A549 (cell line): ENCODE measurements at regions not wholly inside any gene's neighbourhood (a gene's known extent, or its start where the extent isn't known, plus 50 kb on each side); places are given as distances from the start of the nearest gene placed in this dataset.
A peak's percentile ranks its signal among the peaks of the same experiment; 100 is the strongest.

Source experiments
- ATAC-seq, 2 experiments: fragments of 200-7000 bp in 1 of 2; fragments of >200 bp in 1 of 2; cut with Nextera tagmentation in 1 of 2; cut with Tn5 transposase in 1 of 2; 3 replicates each; pipeline versions ENCODE4 v1.8.0 to v1.9.1; 2018 to 2020; ENCODE audit warnings: mild to moderate bottlenecking in 1 of 2, moderate library complexity in 1 of 2
- CTCF ChIA-PET: fragments of 300-600 bp; sonication (Branson Sonifier 250); formaldehyde crosslinking; extraction: SDS; loops from one replicate; lab custom pipeline; 2021; ENCODE audit warnings: antibody characterized with exemption, inconsistent platforms; lab: Yijun Ruan, JAX
- POLR2A ChIA-PET: fragments of 350-600 bp; formaldehyde crosslinking; extraction: SDS; loops from one replicate; lab custom pipeline; 2021; ENCODE audit warnings: antibody characterized with exemption, inconsistent platforms; lab: Yijun Ruan, JAX
- DNase-seq, 2 experiments: peaks; one replicate each; pipeline versions ENCODE4 v3.0.0 to v3.0.0-alpha.2; 2011 to 2016; ENCODE audit warnings: low read depth in 1 of 2, low spot score in 1 of 2
- FAIRE-seq: peaks from 2 replicates; lab custom pipeline; 2011; peaks lifted over from hg19 to GRCh38; lab: Jason Lieb, UNC
- H3K27ac ChIP-seq, 2 experiments: fragments of >200 bp; sonication (Bioruptor Twin); formaldehyde crosslinking; 3 replicates each; pipeline ENCODE4 v1.5.1; 2016 to 2017
- H3K4me1 ChIP-seq: fragments of >200 bp; sonication (Bioruptor Twin); formaldehyde crosslinking; 3 replicates; pipeline ENCODE4 v1.6.1; 2016
- H3K4me2 ChIP-seq: fragments of >200 bp; sonication (Bioruptor Twin); formaldehyde crosslinking; 3 replicates; pipeline ENCODE4 v1.6.1; 2016
- H3K4me3 ChIP-seq: fragments of >200 bp; sonication (Bioruptor Twin); formaldehyde crosslinking; 3 replicates; pipeline ENCODE4 v1.5.1; 2016
- H3K9me3 ChIP-seq: fragments of >200 bp; sonication (Bioruptor Twin); formaldehyde crosslinking; 3 replicates; pipeline ENCODE4 v1.6.1; 2016
- ATOH8 ChIP-seq: fragments of 250-450 bp; sonication (Bioruptor Pico); IDR thresholded peaks from 2 replicates; pipeline ENCODE4 v1.5.0; 2020; ENCODE audit warnings: low read depth, mild to moderate bottlenecking, moderate library complexity
- BHLHE40 ChIP-seq: IDR thresholded peaks from 2 replicates; pipeline ENCODE4 v1.6.1; 2012; ENCODE audit warnings: low read depth, low read length, inconsistent platforms
- CBX2 ChIP-seq: fragments of 200-600 bp; sonication (generic); IDR thresholded peaks from 2 replicates; pipeline ENCODE4 v1.6.1; 2016; ENCODE audit warnings: low read depth, mild to moderate bottlenecking, borderline replicate concordance
- CBX8 ChIP-seq: fragments of 200-600 bp; sonication (generic); IDR thresholded peaks from 2 replicates; pipeline ENCODE4 v1.6.1; 2016
- CHD2 ChIP-seq: fragments of 150-350 bp; IDR thresholded peaks from 2 replicates; pipeline ENCODE4 v1.6.1; 2014; ENCODE audit warnings: low read length; ENCODE audit not compliant: partially characterized antibody
- CHD4 ChIP-seq: fragments of 200-600 bp; sonication (generic); IDR thresholded peaks from 2 replicates; pipeline ENCODE4 v1.6.1; 2016; ENCODE audit warnings: antibody characterized with exemption, mild to moderate bottlenecking, borderline replicate concordance
- E2F6 ChIP-seq: IDR thresholded peaks from 2 replicates; pipeline ENCODE4 v1.6.1; 2012; ENCODE audit warnings: low read depth, borderline replicate concordance
- EHF ChIP-seq: fragments of 250-450 bp; sonication (Bioruptor Pico); IDR thresholded peaks from 2 replicates; pipeline ENCODE4 v1.5.0; 2020; ENCODE audit warnings: mild to moderate bottlenecking
- EP300 ChIP-seq, 2 experiments: fragments of >200 bp; sonication (Bioruptor Twin); formaldehyde crosslinking; IDR thresholded peaks; 2 replicates in 1 of 2; 3 replicates in 1 of 2; pipeline ENCODE4 v1.6.1; 2016 to 2017
- FOSB ChIP-seq: fragments of 250-450 bp; sonication (Bioruptor Pico); IDR thresholded peaks from 2 replicates; pipeline ENCODE4 v1.5.0; 2020; ENCODE audit warnings: mild to moderate bottlenecking, moderate library complexity
- FOXS1 ChIP-seq: fragments of 250-450 bp; sonication (Bioruptor Pico); IDR thresholded peaks from 2 replicates; pipeline ENCODE4 v1.5.0; 2020; ENCODE audit warnings: mild to moderate bottlenecking, moderate library complexity
- GATA3 ChIP-seq: IDR thresholded peaks from 2 replicates; pipeline ENCODE4 v1.6.1; 2012; ENCODE audit warnings: borderline replicate concordance
- HES2 ChIP-seq: fragments of >200 bp; sonication (Bioruptor Twin); formaldehyde crosslinking; IDR thresholded peaks from 2 replicates; pipeline ENCODE4 v1.6.1; 2016
- HOXA7 ChIP-seq: fragments of 250-450 bp; sonication (Bioruptor Pico); IDR thresholded peaks from 2 replicates; pipeline ENCODE4 v1.5.0; 2020; ENCODE audit warnings: mild to moderate bottlenecking, moderate library complexity
- JUNB ChIP-seq: fragments of >200 bp; sonication (Bioruptor Twin); formaldehyde crosslinking; IDR thresholded peaks from 2 replicates; pipeline ENCODE4 v1.6.1; 2016
- KDM5A ChIP-seq: fragments of 200-600 bp; sonication (generic); IDR thresholded peaks from 2 replicates; pipeline ENCODE4 v1.6.1; 2016; ENCODE audit warnings: antibody characterized with exemption, mild to moderate bottlenecking
- MAFK ChIP-seq: fragments of 450-650 bp; IDR thresholded peaks from 2 replicates; pipeline ENCODE4 v1.6.1; 2014; ENCODE audit not compliant: partially characterized antibody
- MAX ChIP-seq: IDR thresholded peaks from 2 replicates; pipeline ENCODE4 v1.6.1; 2012
- NFE2L2 ChIP-seq: fragments of 150-350 bp; conservative IDR thresholded peaks from 2 replicates; pipeline ENCODE4 v1.6.1; 2014; ENCODE audit warnings: low read length
- NR3C1 ChIP-seq: fragments of >200 bp; sonication (Bioruptor Twin); formaldehyde crosslinking; IDR thresholded peaks from 3 replicates; pipeline ENCODE4 v1.6.1; 2017
- PHF8 ChIP-seq: fragments of 200-600 bp; sonication (generic); IDR thresholded peaks from 2 replicates; pipeline ENCODE4 v1.6.1; 2016; ENCODE audit warnings: low read depth, mild to moderate bottlenecking, antibody characterized with exemption, moderate library complexity, borderline replicate concordance
- POLR2AphosphoS2 ChIP-seq: conservative IDR thresholded peaks from 2 replicates; pipeline ENCODE4 v1.6.1; 2012; ENCODE audit warnings: low read length, improper control_type of control experiment, inconsistent platforms
- RARB ChIP-seq: fragments of 250-450 bp; sonication (Bioruptor Pico); IDR thresholded peaks from 2 replicates; pipeline ENCODE4 v1.8.0; 2021; ENCODE audit warnings: mild to moderate bottlenecking, moderate library complexity
- RCOR1 ChIP-seq: fragments of 150-350 bp; IDR thresholded peaks from 2 replicates; pipeline ENCODE4 v1.6.1; 2014; ENCODE audit warnings: antibody characterized with exemption, low read length, low read depth
- REST ChIP-seq: fragments of 200-600 bp; sonication (generic); IDR thresholded peaks from 2 replicates; pipeline ENCODE4 v1.6.1; 2016; ENCODE audit warnings: antibody characterized with exemption, mild to moderate bottlenecking, moderate library complexity
- RFX5 ChIP-seq: fragments of 450-650 bp; IDR thresholded peaks from 2 replicates; pipeline ENCODE4 v1.7.1; 2014; ENCODE audit warnings: antibody characterized with exemption, mild to moderate bottlenecking, moderate library complexity
- SMC3 ChIP-seq: fragments of >200 bp; sonication (Bioruptor Twin); formaldehyde crosslinking; IDR thresholded peaks from 3 replicates; pipeline ENCODE4 v1.6.1; 2018; ENCODE audit warnings: inconsistent platforms
- USF2 ChIP-seq: fragments of 450-650 bp; IDR thresholded peaks from 2 replicates; pipeline ENCODE4 v1.6.1; 2014; ENCODE audit warnings: antibody characterized with exemption
- ZFP36 ChIP-seq: fragments of 450-650 bp; IDR thresholded peaks from 2 replicates; pipeline ENCODE4 v1.6.1; 2014; ENCODE audit warnings: borderline replicate concordance; ENCODE audit not compliant: partially characterized antibody
- ZNF302 ChIP-seq: fragments of 250-450 bp; sonication (Bioruptor Pico); IDR thresholded peaks from 2 replicates; pipeline ENCODE4 v1.9.0; 2021; ENCODE audit warnings: inconsistent platforms, mild to moderate bottlenecking, moderate library complexity
- ZSCAN20 ChIP-seq: fragments of 250-450 bp; sonication (Bioruptor Pico); IDR thresholded peaks from 2 replicates; pipeline ENCODE4 v1.8.0; 2022; ENCODE audit warnings: mild to moderate bottlenecking, moderate library complexity
- WGBS: methylation state at CpG from one replicate; pipeline ENCODE4 v1.1.6; 2017; ENCODE audit errors: missing lambda C conversion rate; 5-methylcytosine and 5-hydroxymethylcytosine counted together

GRCh38 chr17:17425005-17425404 lies 51.8 kb upstream of the MED9 start:
- Histone ChIP-seq H3K4me2 (no peak overlapping the region), H3K9me3 (peaks cover 18% of the 10 kb centered on the region), H3K4me3 (no peak overlapping the region), H3K27ac (no peak overlapping the region), H3K4me1 (peaks cover 7% of the 10 kb centered on the region; the same call in 1 of the 3 replicates)
- 84% methylated on average over 7 of the region's 7 CpGs for WGBS
- FAIRE-seq (no peak), ATAC-seq (peak in 1 of 2 experiments; percentile 52; a peak in 2 of 6 replicates), DNase-seq (no peak)
- POLR2A ChIA-PET: no interaction called here
- CTCF ChIA-PET: interaction anchor here (0.7 to 1.8 kb wide), 5 partner anchors 10 to 216 kb away, joined by 3 to 5 read pairs (median 4); no protein-coding TSS in a partner anchor
- no peak for TF ChIP-seq FOSB
- TF ChIP-seq CHD2: no peak
- TF ChIP-seq MAFK: no peak
- no peak for TF ChIP-seq GATA3
- TF ChIP-seq ZNF302: no peak
- TF ChIP-seq POLR2AphosphoS2: no peak
- no peak for TF ChIP-seq HOXA7 (CRISPR knock-in tag)
- no peak for TF ChIP-seq CBX8
- no peak for TF ChIP-seq KDM5A
- no peak for TF ChIP-seq NR3C1
- no peak for TF ChIP-seq USF2
- no peak for TF ChIP-seq NFE2L2
- TF ChIP-seq E2F6: no peak
- TF ChIP-seq JUNB: no peak
- TF ChIP-seq FOXS1 (CRISPR knock-in tag): no peak
- no peak for TF ChIP-seq ZSCAN20 (CRISPR knock-in tag)

- Histone ChIP-seq H3K4me3 (no peak overlapping the region), H3K4me1 (peaks cover 7% of the 10 kb centered on the region; the same call in 1 of the 3 replicates), H3K4me2 (no peak overlapping the region)
- 67% methylated on average over 4 of the region's 4 CpGs for WGBS
- CTCF ChIA-PET: interaction anchor here (0.7 kb wide), 1 partner anchor 219 kb away, joined by 3 read pairs; no protein-coding TSS in a partner anchor
- no peak for ATAC-seq
- no peak for FAIRE-seq
- no peak for DNase-seq
- POLR2A ChIA-PET: no interaction called here
- TF ChIP-seq EP300 (IDR thresholded peaks at IDR 0.05) (no peak), EHF (CRISPR knock-in tag) (no peak), CHD2 (no peak), MAX (no peak), RCOR1 (no peak), SMC3 (no peak), RARB (CRISPR knock-in tag) (no peak), CHD4 (no peak), HES2 (no peak), CBX2 (no peak), ATOH8 (no peak), E2F6 (no peak), ZSCAN20 (CRISPR knock-in tag) (no peak), REST (no peak), ZFP36 (no peak), PHF8 (no peak), RFX5 (no peak), ZNF302 (no peak), BHLHE40 (no peak)
- TF ChIP-seq, all 56 proteins: peak for 0
- no peak overlapping the region for H3K27ac ChIP-seq
- peaks cover 18% of the 10 kb centered on the region for H3K9me3 ChIP-seq
These were observed 51.2 kb upstream of the MED9 start for GRCh38 chr17:17425591-17425990.
